ENCODE measurements at regions not wholly inside any gene's neighbourhood (a gene's known extent, or its start where the extent isn't known, plus 50 kb on each side); places are given as distances from the start of the nearest gene placed in this dataset.
"Not testable (repeated sequence)": the region's sequence is repeated elsewhere in the genome, so short reads cannot be mapped to it uniquely, and the experiment has no call there.

DNA sequence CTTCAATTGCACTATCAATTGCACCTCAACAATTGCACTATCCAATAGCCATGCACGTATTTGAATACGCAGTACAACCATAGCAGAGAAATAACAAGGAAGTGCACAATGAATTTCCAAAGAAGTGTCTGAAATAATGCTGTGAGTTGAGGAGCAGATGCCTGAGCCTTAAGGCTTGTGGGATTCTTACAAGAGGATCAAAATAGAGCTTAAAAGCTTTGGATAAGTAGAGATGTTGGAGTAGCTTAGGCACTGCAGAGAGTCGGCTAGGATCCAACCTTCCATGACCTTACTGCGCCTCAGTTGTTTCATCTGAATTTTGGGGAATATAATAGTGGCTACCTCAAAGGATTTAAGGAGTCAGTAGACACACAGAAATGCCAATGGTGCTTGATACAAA lies 196.1 kb upstream of the FLRT2 start:
- no peak for DNase-seq

GRCh38 chr14:85334316-85334715 lies 195.6 kb upstream of the FLRT2 start:
- DNase-seq: no peak

DNA sequence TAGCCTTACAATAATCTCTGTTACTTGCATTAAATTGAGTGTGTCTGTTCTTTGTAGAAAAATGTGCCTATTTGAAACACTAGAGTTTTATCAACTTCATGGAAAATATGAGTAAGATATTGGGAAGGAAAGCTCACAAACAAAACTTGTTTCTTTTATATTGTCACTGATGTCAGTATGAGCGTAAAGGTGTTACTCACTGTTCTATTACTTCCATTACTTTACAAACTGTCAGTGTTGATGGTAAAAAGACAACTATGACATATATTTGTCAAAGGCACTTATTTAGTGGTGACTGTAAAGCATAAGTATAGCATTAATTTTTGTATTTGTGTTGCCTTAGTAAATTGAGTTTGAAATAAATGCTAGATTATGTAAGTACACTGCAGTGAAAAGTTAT lies 193.7 kb upstream of the FLRT2 start:
- DNase-seq: no peak

- DNase-seq: no peak
Observed at GRCh38 chr14:85336817-85337216, 193.1 kb upstream of the FLRT2 start.

GRCh38 chr14:85338895-85339294 lies 191.0 kb upstream of the FLRT2 start:
- DNase-seq: no peak

DNA sequence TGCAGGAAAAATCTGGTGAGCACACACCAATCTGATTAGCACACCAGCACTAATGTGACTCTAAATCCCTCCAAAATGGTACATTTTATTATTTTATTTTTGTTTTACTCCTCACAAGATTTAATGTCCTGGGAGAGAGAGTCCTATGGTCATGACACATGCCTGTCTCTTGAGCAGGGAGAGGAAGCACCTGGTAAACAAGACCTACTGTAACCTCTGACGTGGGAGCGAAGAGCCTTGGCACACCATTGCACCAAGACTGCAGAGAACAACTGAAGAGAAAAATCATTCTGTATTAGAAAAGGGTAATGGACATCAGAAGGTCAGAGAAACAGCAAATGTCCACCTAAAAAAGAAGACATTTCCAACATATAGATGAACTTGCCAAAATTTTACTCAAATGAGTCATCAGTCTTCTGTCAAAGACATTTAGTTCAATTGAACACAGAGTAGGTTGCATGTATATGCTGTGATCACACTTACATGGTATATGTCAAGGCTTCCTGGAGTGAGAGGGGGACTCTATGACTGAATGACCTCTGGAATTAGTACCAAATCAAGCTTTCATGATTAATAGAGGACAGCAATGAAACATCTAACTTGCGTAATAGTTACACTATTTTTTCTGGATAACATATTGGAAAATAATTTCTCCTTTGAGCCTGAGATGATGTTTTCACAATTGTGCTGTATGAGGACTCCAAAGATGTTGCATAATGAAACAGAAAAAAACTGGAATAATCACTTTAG lies 186.9 kb upstream of the FLRT2 start:
- no peak for DNase-seq

GRCh38 chr14:85344171-85344570 lies 185.8 kb upstream of the FLRT2 start:
- no peak for DNase-seq

DNA sequence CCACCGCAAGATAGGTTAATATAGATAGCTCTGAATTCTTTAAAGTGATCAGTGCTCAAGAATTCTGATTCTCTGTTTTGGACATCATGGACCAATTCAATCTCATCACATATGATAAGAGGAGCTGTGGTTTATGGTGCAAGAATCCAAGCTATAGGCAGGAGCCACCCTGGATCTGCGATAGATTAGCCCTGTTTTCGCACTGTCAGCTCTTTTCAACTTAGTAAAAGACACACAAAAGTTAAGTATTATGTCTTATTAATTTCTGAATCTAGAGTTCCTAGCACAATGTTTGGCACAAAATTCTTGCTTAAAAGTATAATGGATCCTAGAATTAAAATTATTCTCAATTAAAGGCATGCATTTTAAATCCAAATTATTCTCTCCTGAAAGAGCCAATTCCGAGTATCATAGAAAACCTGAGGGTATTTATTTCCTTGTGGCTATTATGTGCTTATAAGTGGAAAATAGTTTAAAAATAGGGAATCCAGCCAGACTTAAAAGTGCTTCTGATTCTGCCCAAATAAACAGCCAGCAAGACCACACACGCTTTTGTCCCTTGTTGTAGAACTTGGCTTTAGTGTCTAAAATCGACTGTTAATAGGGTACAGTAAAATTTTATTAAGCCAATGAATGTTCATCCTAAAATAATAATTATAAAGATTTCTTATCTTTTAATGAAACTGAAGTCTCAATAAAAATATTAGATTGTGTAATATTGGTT lies 184.9 kb upstream of the FLRT2 start:
- DNase-seq: no peak

DNA sequence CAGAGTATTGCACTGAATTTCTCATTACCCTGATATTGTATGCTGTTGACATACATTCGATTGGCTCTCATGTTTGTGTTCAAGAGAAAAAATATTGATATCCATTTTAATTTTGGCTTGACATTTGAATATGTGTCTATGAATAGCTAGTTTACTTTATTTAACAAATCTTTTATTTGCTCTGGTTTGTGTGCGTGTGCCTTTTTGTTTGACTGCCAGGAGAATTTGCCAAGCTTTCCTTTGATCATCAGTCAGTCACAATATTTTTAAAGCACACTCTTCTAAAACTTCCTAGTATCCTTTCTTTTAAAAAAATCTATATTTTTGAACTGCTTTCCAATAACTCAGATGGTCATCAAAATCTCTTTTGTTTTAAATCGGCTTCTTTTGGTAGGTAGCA lies 179.3 kb upstream of the FLRT2 start:
- no peak for DNase-seq

DNA sequence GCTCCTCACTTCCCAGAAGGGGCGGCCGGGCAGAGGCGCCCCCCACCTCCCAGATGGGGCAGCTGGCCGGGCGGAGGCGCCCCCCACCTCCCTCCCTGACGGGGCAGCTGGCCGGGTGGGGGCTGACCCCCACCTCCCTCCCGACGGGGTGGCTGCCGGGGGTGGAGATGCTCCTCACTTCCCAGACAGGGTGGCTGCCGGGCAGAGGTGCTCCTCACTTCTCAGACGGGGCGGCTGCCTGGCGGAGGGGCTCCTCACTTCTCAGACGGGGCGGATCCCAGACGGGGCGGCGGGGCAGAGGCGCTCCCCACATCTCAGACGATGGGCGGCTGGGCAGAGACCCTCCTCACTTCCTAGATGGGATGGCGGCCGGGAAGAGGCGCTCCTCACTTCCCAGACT lies 177.4 kb upstream of the FLRT2 start:
- not testable (repeated sequence) for DNase-seq

- no peak for DNase-seq
Observed at GRCh38 chr14:85357120-85357519, 172.8 kb upstream of the FLRT2 start.

DNA sequence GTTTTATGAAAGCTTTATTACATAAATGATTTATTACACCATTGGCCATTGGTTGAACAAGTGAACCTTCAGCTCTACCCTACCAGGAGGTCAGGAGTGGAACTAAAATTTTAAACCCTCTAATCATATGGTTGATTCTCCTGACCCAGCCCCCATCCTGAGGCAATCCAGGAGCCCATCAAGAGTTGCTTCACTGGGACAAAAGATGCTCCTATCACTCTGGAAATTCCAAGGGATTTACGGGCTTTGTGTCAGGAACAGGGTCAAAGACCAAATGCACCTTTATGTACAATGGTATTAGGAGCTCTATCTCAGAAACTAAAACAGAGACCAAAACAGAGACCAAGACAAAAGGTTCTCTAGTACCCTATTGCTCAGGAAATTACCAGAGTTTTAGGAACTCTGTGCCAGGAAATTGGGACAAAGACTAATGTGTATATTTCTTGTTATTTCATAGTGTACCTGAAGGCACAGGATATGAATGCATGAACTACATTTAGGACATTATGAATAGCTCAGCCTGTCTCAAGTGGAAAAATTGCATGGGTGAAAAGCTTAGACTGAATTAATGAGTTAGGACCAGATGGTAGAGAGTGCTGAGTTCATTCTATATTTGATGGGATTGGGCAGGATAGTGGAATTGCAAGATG lies 171.7 kb upstream of the FLRT2 start:
- no peak for DNase-seq

GRCh38 chr14:85359505-85359904 lies 170.4 kb upstream of the FLRT2 start:
- no peak for DNase-seq

- no peak for DNase-seq
Observed at GRCh38 chr14:85363358-85363757, 166.6 kb upstream of the FLRT2 start.

DNA sequence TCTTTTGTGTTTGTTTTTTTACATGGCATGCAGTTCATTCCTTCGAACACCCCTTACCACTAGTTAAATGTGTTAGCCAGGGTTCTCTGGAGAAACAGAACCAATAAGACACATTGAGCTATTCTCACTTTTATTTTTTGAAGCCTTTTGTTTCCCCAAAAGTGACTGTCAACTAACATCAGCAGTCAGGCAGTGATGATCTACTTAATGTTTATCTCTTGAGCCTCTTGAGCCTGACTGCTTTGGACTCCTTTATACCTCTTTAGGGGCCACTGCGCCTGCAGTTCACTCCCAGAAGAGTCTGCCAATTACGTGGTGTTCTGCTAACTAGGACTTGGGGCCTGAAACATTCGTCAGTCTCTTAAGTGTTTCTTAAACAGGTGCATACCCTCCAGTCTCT lies 163.7 kb upstream of the FLRT2 start:
- DNase-seq: no peak

DNA sequence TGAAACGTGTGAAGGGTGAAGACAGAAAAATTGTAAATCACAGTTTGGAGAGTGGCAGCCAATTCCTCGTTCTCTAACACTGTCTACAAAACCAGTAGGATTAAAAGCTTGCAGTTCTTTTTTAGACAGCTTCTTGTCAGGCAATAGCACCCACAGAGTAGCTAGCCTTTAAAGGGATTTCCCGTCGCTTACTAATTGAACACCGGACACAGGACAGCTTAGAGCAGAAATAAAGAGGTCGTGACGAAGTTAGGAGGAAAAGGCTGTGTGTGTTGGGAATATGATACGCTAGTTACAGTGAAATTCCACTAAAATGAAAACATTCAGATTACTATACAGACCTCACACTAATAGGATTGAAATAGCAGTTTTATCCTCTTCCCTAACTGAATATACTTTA lies 149.1 kb upstream of the FLRT2 start:
- DNase-seq: no peak

DNA sequence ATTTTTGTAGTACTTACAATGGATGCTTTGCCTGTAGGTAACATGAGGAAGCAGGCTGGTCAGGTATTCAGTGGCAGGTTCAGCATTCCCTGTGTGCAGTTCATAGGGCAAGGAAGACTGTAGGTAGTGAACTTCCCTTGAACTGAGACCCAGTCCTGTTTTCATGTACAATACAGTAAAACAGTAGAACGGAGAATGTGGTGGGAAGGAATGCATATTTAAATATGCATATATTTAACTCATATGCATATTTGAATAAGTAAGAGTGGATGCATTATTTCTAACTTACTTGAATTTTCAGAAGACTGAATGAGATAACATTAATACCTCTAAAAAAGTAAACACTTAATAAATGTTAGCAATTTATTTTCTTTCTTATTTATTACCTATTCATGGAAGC lies 147.6 kb upstream of the FLRT2 start:
- no peak for DNase-seq

DNA sequence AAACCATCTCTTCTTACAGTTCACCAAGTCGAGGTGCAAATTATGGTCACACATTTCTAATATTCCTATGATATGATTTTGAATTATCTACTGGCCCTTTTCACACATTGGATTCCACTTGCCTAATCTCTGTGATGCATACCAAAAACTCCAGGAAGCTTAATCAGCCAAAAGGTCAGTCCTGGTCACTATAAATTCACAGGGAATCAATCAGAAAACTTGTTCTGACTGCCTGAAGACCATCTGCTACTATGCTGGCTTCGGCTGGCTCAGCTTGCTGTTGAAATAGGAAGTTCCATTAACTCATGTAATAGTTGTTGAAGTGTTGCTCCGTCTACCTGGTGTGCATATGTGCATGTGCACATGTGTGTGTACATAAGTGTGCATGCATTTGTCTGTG lies 142.8 kb upstream of the FLRT2 start:
- no peak for DNase-seq

DNA sequence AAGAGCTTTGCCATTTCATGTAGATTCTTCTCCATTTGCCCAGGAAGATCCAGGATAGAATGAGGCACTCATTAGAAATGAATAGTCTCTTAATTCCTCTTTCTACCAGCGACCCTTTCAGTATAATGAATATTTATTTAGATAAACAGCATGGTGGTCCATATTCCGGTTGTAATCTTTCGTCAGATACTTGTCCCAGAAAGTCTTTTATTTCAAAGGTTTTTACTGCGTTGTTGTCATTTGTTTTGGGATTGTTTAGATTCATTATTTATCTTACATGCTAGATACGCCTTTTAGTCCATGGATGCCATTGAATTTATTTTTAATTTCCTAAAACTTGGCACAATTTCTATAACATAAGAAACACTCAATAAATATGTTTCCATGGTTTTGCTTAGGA lies 139.7 kb upstream of the FLRT2 start:
- DNase-seq: no peak

GRCh38 chr14:85391455-85391854 lies 138.5 kb upstream of the FLRT2 start:
- no peak for DNase-seq

- DNase-seq: no peak
Observed at GRCh38 chr14:85391892-85392291, 138.1 kb upstream of the FLRT2 start.

- DNase-seq: no peak
Observed at GRCh38 chr14:85399186-85399585, 130.8 kb upstream of the FLRT2 start.

GRCh38 chr14:85400678-85401077 lies 129.3 kb upstream of the FLRT2 start:
- DNase-seq: no peak

- DNase-seq: no peak
Observed at GRCh38 chr14:85401384-85401783, 128.6 kb upstream of the FLRT2 start.

Measured in NCI-H510A treated with DMSO at 0.1 percent for 48 hours (cell line).